DMS79 treated with DMSO at 0.1 percent for 48 hours (cell line): ENCODE measurements at regions not wholly inside any gene's neighbourhood (a gene's known extent, or its start where the extent isn't known, plus 50 kb on each side); places are given as distances from the start of the nearest gene placed in this dataset.
"Not testable (repeated sequence)": the region's sequence is repeated elsewhere in the genome, so short reads cannot be mapped to it uniquely, and the experiment has no call there.

Source experiments
- DNase-seq: peaks from one replicate; lab custom pipeline; 2025; lab: John Stamatoyannopoulos, UW

GRCh38 chr3:33956776-33957175 is 158.3 kb downstream of the PDCD6IP start:
- no peak for DNase-seq

GRCh38 chr3:33957176-33957575 is 158.7 kb downstream of the PDCD6IP start:
- no peak for DNase-seq

GRCh38 chr3:33958661-33959060 is 160.2 kb downstream of the PDCD6IP start:
- DNase-seq, result no peak

- DNase-seq, result no peak
Measured at GRCh38 chr3:33962396-33962795, 164.0 kb downstream of the PDCD6IP start.

GRCh38 chr3:33970180-33970579 is 171.8 kb downstream of the PDCD6IP start:
- DNase-seq, result not testable (repeated sequence)

- no peak for DNase-seq
Measured at GRCh38 chr3:33971055-33971454, 172.6 kb downstream of the PDCD6IP start.

- DNase-seq, result no peak
Measured at GRCh38 chr3:33975463-33975862, 177.0 kb downstream of the PDCD6IP start.

- DNase-seq, result no peak
Measured at GRCh38 chr3:33977227-33977626, 178.8 kb downstream of the PDCD6IP start.

GRCh38 chr3:33980252-33980651 is 181.8 kb downstream of the PDCD6IP start:
- no peak for DNase-seq

- DNase-seq, result no peak
Measured at GRCh38 chr3:33982269-33982798, 183.9 kb downstream of the PDCD6IP start.

GRCh38 chr3:33982949-33983348 is 184.5 kb downstream of the PDCD6IP start:
- not testable (repeated sequence) for DNase-seq

GRCh38 chr3:33989229-33989628 is 190.8 kb downstream of the PDCD6IP start:
- no peak for DNase-seq

GRCh38 chr3:33991673-33992072 is 193.2 kb downstream of the PDCD6IP start:
- DNase-seq, result no peak

GRCh38 chr3:33993631-33994030 is 195.2 kb downstream of the PDCD6IP start:
- DNase-seq, result no peak

GRCh38 chr3:33994568-33994967 is 196.1 kb downstream of the PDCD6IP start:
- no peak for DNase-seq

- no peak for DNase-seq
Measured at GRCh38 chr3:34000301-34000700, 201.9 kb downstream of the PDCD6IP start.

- DNase-seq, result no peak
Measured at GRCh38 chr3:34001022-34001421, 202.6 kb downstream of the PDCD6IP start.

GRCh38 chr3:34001990-34002389 is 203.6 kb downstream of the PDCD6IP start:
- DNase-seq, result no peak

- DNase-seq, result no peak
Measured at GRCh38 chr3:34002569-34003100, 204.2 kb downstream of the PDCD6IP start.

- no peak for DNase-seq
Measured at GRCh38 chr3:34005886-34006285, 207.5 kb downstream of the PDCD6IP start.

- no peak for DNase-seq
Measured at GRCh38 chr3:34008191-34008590, 209.8 kb downstream of the PDCD6IP start.

GRCh38 chr3:34008836-34009809 is 210.7 kb downstream of the PDCD6IP start:
- no peak for DNase-seq
